PC-3 (cell line): ENCODE measurements at regions not wholly inside any gene's neighbourhood (a gene's known extent, or its start where the extent isn't known, plus 50 kb on each side); places are given as distances from the start of the nearest gene placed in this dataset.

Experiments
- ATAC-seq: fragments of 200-7000 bp; cut with Tn5 transposase; 2 replicates; pipeline ENCODE4 v1.9.1; 2020; ENCODE audit warnings: mild to moderate bottlenecking, moderate library complexity
- BruUV-seq: library from RNA; stranded (reverse); fragments of 400-500 nt; replicated peaks from 2 replicates; lab custom pipeline; 2021; lab: Mats Ljungman, UMichigan
- CTCF ChIA-PET: fragments of 300-600 bp; sonication (Branson Sonifier 250); formaldehyde crosslinking; loops from one replicate; lab custom pipeline; 2022; ENCODE audit warnings: antibody characterized with exemption; lab: Charles Lee
- POLR2A ChIA-PET: fragments of 300-600 bp; sonication (Branson Sonifier 250); formaldehyde crosslinking; loops from one replicate; lab custom pipeline; 2022; ENCODE audit warnings: antibody characterized with exemption; ENCODE audit not compliant: unreplicated experiment; lab: Charles Lee
- DNase-seq: peaks from one replicate; pipeline ENCODE4 v3.0.0-alpha.2; 2015
- H2AFZ ChIP-seq: fragments of 300-600 bp; sonication (generic); 2 replicates; pipeline ENCODE4 v1.6.0; 2016; ENCODE audit warnings: antibody characterized with exemption, low read length
- H3F3A ChIP-seq: fragments of 300-600 bp; sonication (generic); one replicate; pipeline ENCODE4 v1.6.0; 2017; ENCODE audit warnings: antibody characterized with exemption, low read length, control low read depth, mild to moderate bottlenecking; ENCODE audit not compliant: unreplicated experiment
- H3K27ac ChIP-seq: fragments of 300-600 bp; sonication (generic); 2 replicates; pipeline ENCODE4 v1.5.1; 2016; ENCODE audit warnings: mild to moderate bottlenecking, low read length
- H3K27me3 ChIP-seq: fragments of 300-600 bp; sonication (generic); 2 replicates; pipeline ENCODE4 v1.6.1; 2016; ENCODE audit warnings: low read length, mixed read lengths
- H3K36me3 ChIP-seq: fragments of 300-600 bp; sonication (generic); 2 replicates; pipeline ENCODE4 v1.6.1; 2016; ENCODE audit warnings: low read depth, mixed run types, low read length, mixed read lengths
- H3K4me1 ChIP-seq: fragments of 300-600 bp; sonication (generic); 2 replicates; pipeline ENCODE4 v1.5.1; 2016; ENCODE audit warnings: low read length; ENCODE audit not compliant: insufficient read depth
- H3K4me2 ChIP-seq: fragments of 300-600 bp; sonication (generic); 2 replicates; pipeline ENCODE4 v1.6.0; 2016; ENCODE audit warnings: low read length
- H3K4me3 ChIP-seq: fragments of 300-600 bp; sonication (generic); 2 replicates; pipeline ENCODE4 v1.5.1; 2016; ENCODE audit warnings: mild to moderate bottlenecking, low read length, mixed read lengths
- H3K79me2 ChIP-seq: fragments of 300-600 bp; sonication (generic); 2 replicates; pipeline ENCODE4 v1.6.1; 2017; ENCODE audit warnings: low read length, mixed read lengths
- H3K9ac ChIP-seq: fragments of 300-600 bp; sonication (generic); 2 replicates; pipeline ENCODE4 v1.6.0; 2016; ENCODE audit warnings: mild to moderate bottlenecking, low read length
- H3K9me2 ChIP-seq: fragments of 300-600 bp; sonication (generic); replicated peaks from 2 replicates; pipeline ENCODE4 v1.6.1; 2016; ENCODE audit warnings: mixed run types, low read length, mixed read lengths
- H3K9me3 ChIP-seq: fragments of 300-600 bp; sonication (generic); 2 replicates; pipeline ENCODE4 v1.6.1; 2016; ENCODE audit warnings: low read length, mixed read lengths
- H4K20me1 ChIP-seq: fragments of 300-600 bp; sonication (generic); 2 replicates; pipeline ENCODE4 v1.6.1; 2016; ENCODE audit warnings: low read length, mixed read lengths
- CTCF ChIP-seq: fragments of 300-600 bp; sonication (generic); conservative IDR thresholded peaks from 2 replicates; pipeline ENCODE4 v1.5.1; 2017; ENCODE audit warnings: antibody characterized with exemption, low read depth, mild to moderate bottlenecking, low read length
- EZH2 ChIP-seq: fragments of 300-600 bp; sonication (generic); IDR thresholded peaks from one replicate; pipeline ENCODE4 v1.6.1; 2017; ENCODE audit warnings: antibody characterized with exemption, mild to moderate bottlenecking, low read length; ENCODE audit not compliant: unreplicated experiment
- EZH2phosphoT487 ChIP-seq: fragments of 300-600 bp; sonication (generic); IDR thresholded peaks from 2 replicates; pipeline ENCODE4 v1.6.1; 2018; ENCODE audit warnings: mild to moderate bottlenecking, antibody characterized with exemption, low read length, borderline replicate concordance
- intact Hi-C: fragments of 100-400 bp; cut with micrococcal nuclease; formaldehyde crosslinking; loops from 2 replicates; pipeline ENCODE4 v1.9.0; 2023

GRCh38 chr2:53173091-53173490 lies 594.5 kb upstream of the CHAC2 start:
- H3K9me2 ChIP-seq, result no peaks in the 10 kb centered on the region; the same call in 1 of the 2 replicates
- H3K9me3 ChIP-seq, result no peaks in the 10 kb centered on the region
- no peak overlapping the region for H3K9ac ChIP-seq
- H3K79me2 ChIP-seq, result no peaks in the 10 kb centered on the region
- no TSS peak for BruUV-seq
- no peak overlapping the region for H3K4me2 ChIP-seq
- peaks cover 9% of the 10 kb centered on the region for H3K4me1 ChIP-seq
- TF ChIP-seq EZH2 (no peak), EZH2phosphoT487 (no peak), CTCF (no peak)
- no peaks in the 10 kb centered on the region for H3K36me3 ChIP-seq
- no peaks in the 10 kb centered on the region for H3K27me3 ChIP-seq
- intact Hi-C loops, result no loop called here
- no peaks in the 10 kb centered on the region for H4K20me1 ChIP-seq
- H3F3A ChIP-seq, result no peaks in the 10 kb centered on the region
- ATAC-seq (no peak), DNase-seq (no peak)
- no peak overlapping the region for H3K27ac ChIP-seq
- ChIA-PET POLR2A (no interaction called here), CTCF (no interaction called here)
- no peak overlapping the region for H3K4me3 ChIP-seq
- no peak overlapping the region for H2AFZ ChIP-seq

- Histone ChIP-seq H3K9ac (no peak overlapping the region), H3K79me2 (no peaks in the 10 kb centered on the region), H3K4me3 (no peak overlapping the region), H3K9me2 (no peaks in the 10 kb centered on the region; the same call in 1 of the 2 replicates), H3K27ac (no peak overlapping the region), H3F3A (no peaks in the 10 kb centered on the region), H3K9me3 (no peaks in the 10 kb centered on the region), H3K27me3 (no peaks in the 10 kb centered on the region), H4K20me1 (no peaks in the 10 kb centered on the region), H3K4me1 (peaks cover 9% of the 10 kb centered on the region), H2AFZ (no peak overlapping the region), H3K36me3 (no peaks in the 10 kb centered on the region), H3K4me2 (no peak overlapping the region)
- ChIA-PET POLR2A (no interaction called here), CTCF (no interaction called here)
- intact Hi-C loops, result no loop called here
- ATAC-seq, result no peak
- BruUV-seq, result no TSS peak
- no peak for DNase-seq
- no peak for TF ChIP-seq EZH2
- no peak for TF ChIP-seq CTCF
- TF ChIP-seq EZH2phosphoT487, result no peak
These were observed 597.1 kb upstream of the CHAC2 start for GRCh38 chr2:53170466-53170865.

DNA sequence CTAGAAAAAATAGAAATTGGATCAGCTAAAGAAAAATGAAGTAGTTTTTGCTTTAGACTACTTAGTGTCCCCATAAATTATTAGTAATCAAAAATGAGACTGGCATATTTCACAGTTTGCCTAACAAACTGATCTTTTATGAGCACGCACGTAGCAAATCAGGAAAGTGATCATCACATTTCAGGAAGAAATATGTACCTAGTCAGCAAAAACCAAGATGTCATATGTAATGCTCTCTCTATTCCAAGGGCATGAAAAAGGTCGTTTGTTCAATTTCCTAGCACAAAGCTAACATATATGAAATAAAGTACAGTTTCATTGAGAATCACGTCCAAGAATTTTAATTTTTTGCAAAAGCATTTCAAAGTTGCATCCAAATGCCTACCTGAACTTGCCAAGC lies 600.4 kb upstream of the CHAC2 start:
- H3K36me3 ChIP-seq, result no peaks in the 10 kb centered on the region
- H2AFZ ChIP-seq, result no peak overlapping the region
- H3K4me3 ChIP-seq, result no peak overlapping the region
- no peaks in the 10 kb centered on the region for H3F3A ChIP-seq
- no peaks in the 10 kb centered on the region for H4K20me1 ChIP-seq
- intact Hi-C loops, result no loop called here
- H3K27me3 ChIP-seq, result no peaks in the 10 kb centered on the region
- ATAC-seq (no peak), DNase-seq (no peak)
- H3K9me2 ChIP-seq, result no peaks in the 10 kb centered on the region; the same call in 1 of the 2 replicates
- no peaks in the 10 kb centered on the region for H3K9me3 ChIP-seq
- H3K79me2 ChIP-seq, result no peaks in the 10 kb centered on the region
- POLR2A ChIA-PET, result no interaction called here
- TF ChIP-seq EZH2phosphoT487 (no peak), CTCF (no peak), EZH2 (no peak)
- CTCF ChIA-PET, result no interaction called here
- H3K27ac ChIP-seq, result no peak overlapping the region
- no peak overlapping the region for H3K4me2 ChIP-seq
- BruUV-seq, result no TSS peak
- no peaks in the 10 kb centered on the region for H3K4me1 ChIP-seq
- no peak overlapping the region for H3K9ac ChIP-seq
